ENCODE measurements at regions not wholly inside any gene's neighbourhood (a gene's known extent, or its start where the extent isn't known, plus 50 kb on each side); places are given as distances from the start of the nearest gene placed in this dataset.

GRCh38 chr18:10368456-10369453, 85.7 kb upstream of the APCDD1 start:
- DNase-seq (ENCODE audit: low spot score), result no peak
- no peaks in the 10 kb centered on the region for H3K4me1 Mint-ChIP-seq (ENCODE audit: low read depth)
- H3K27me3 Mint-ChIP-seq (ENCODE audit: low read depth), result peaks cover 5% of the 10 kb centered on the region
- H3K4me3 Mint-ChIP-seq (ENCODE audit: low read depth), result no peak overlapping the region
- H3K36me3 Mint-ChIP-seq (ENCODE audit: low read depth), result no peaks in the 10 kb centered on the region
- intact Hi-C loops (cut with micrococcal nuclease), result no loop called here
- H3K27ac Mint-ChIP-seq, result no peak overlapping the region
- H3K9me3 Mint-ChIP-seq, result no peaks in the 10 kb centered on the region

- no peak for DNase-seq (ENCODE audit: low spot score)
- no peaks in the 10 kb centered on the region for H3K36me3 Mint-ChIP-seq (ENCODE audit: low read depth)
- H3K4me3 Mint-ChIP-seq (ENCODE audit: low read depth), result no peak overlapping the region
- intact Hi-C loops (cut with micrococcal nuclease), result no loop called here
- no peaks in the 10 kb centered on the region for H3K9me3 Mint-ChIP-seq
- H3K27ac Mint-ChIP-seq, result no peak overlapping the region
- peaks cover 5% of the 10 kb centered on the region for H3K27me3 Mint-ChIP-seq (ENCODE audit: low read depth)
- H3K4me1 Mint-ChIP-seq (ENCODE audit: low read depth), result no peaks in the 10 kb centered on the region
Measured at GRCh38 chr18:10370716-10371115, 83.7 kb upstream of the APCDD1 start.

GRCh38 chr18:10371165-10371564, 83.3 kb upstream of the APCDD1 start:
- peaks cover 5% of the 10 kb centered on the region for H3K27me3 Mint-ChIP-seq (ENCODE audit: low read depth)
- no peaks in the 10 kb centered on the region for H3K4me1 Mint-ChIP-seq (ENCODE audit: low read depth)
- H3K9me3 Mint-ChIP-seq, result no peaks in the 10 kb centered on the region
- H3K27ac Mint-ChIP-seq, result no peak overlapping the region
- H3K36me3 Mint-ChIP-seq (ENCODE audit: low read depth), result no peaks in the 10 kb centered on the region
- intact Hi-C loops (cut with micrococcal nuclease), result no loop called here
- no peak overlapping the region for H3K4me3 Mint-ChIP-seq (ENCODE audit: low read depth)
- no peak for DNase-seq (ENCODE audit: low spot score)

- peaks cover 7% of the 10 kb centered on the region for H3K27me3 Mint-ChIP-seq (ENCODE audit: low read depth)
- no peak overlapping the region for H3K27ac Mint-ChIP-seq
- H3K4me3 Mint-ChIP-seq (ENCODE audit: low read depth), result no peak overlapping the region
- H3K9me3 Mint-ChIP-seq, result no peaks in the 10 kb centered on the region
- no peaks in the 10 kb centered on the region for H3K4me1 Mint-ChIP-seq (ENCODE audit: low read depth)
- no peaks in the 10 kb centered on the region for H3K36me3 Mint-ChIP-seq (ENCODE audit: low read depth)
- no peak for DNase-seq (ENCODE audit: low spot score)
- intact Hi-C loops (cut with micrococcal nuclease), result no loop called here
Measured at GRCh38 chr18:10374195-10374594, 80.2 kb upstream of the APCDD1 start.

GRCh38 chr18:10374636-10375293, 79.7 kb upstream of the APCDD1 start:
- Mint-ChIP-seq H3K9me3 (no peaks in the 10 kb centered on the region), H3K27me3 (ENCODE audit: low read depth) (peaks cover 12% of the 10 kb centered on the region), H3K4me1 (ENCODE audit: low read depth) (no peaks in the 10 kb centered on the region), H3K36me3 (ENCODE audit: low read depth) (no peaks in the 10 kb centered on the region), H3K4me3 (ENCODE audit: low read depth) (no peak overlapping the region), H3K27ac (no peak overlapping the region)
- intact Hi-C loops (cut with micrococcal nuclease), result no loop called here
- DNase-seq (ENCODE audit: low spot score), result no peak

- Mint-ChIP-seq H3K36me3 (ENCODE audit: low read depth) (no peaks in the 10 kb centered on the region), H3K27me3 (ENCODE audit: low read depth) (peaks cover 12% of the 10 kb centered on the region), H3K4me1 (ENCODE audit: low read depth) (no peaks in the 10 kb centered on the region), H3K4me3 (ENCODE audit: low read depth) (no peak overlapping the region), H3K9me3 (no peaks in the 10 kb centered on the region), H3K27ac (no peak overlapping the region)
- intact Hi-C loops (cut with micrococcal nuclease), result no loop called here
- no peak for DNase-seq (ENCODE audit: low spot score)
Measured at GRCh38 chr18:10376731-10377130, 77.7 kb upstream of the APCDD1 start.

GRCh38 chr18:10377956-10378355, 76.5 kb upstream of the APCDD1 start:
- Mint-ChIP-seq H3K9me3 (no peaks in the 10 kb centered on the region), H3K27ac (no peak overlapping the region), H3K27me3 (ENCODE audit: low read depth) (peaks cover 12% of the 10 kb centered on the region), H3K4me3 (ENCODE audit: low read depth) (no peak overlapping the region), H3K4me1 (ENCODE audit: low read depth) (no peaks in the 10 kb centered on the region), H3K36me3 (ENCODE audit: low read depth) (no peaks in the 10 kb centered on the region)
- intact Hi-C loops (cut with micrococcal nuclease), result no loop called here
- no peak for DNase-seq (ENCODE audit: low spot score)

- no peaks in the 10 kb centered on the region for H3K4me1 Mint-ChIP-seq (ENCODE audit: low read depth)
- DNase-seq (ENCODE audit: low spot score), result no peak
Measured at GRCh38 chr18:10378688-10379420, 75.6 kb upstream of the APCDD1 start.

GRCh38 chr18:10379522-10379921, 74.9 kb upstream of the APCDD1 start:
- peaks cover 14% of the 10 kb centered on the region for H3K27me3 Mint-ChIP-seq (ENCODE audit: low read depth)
- no peaks in the 10 kb centered on the region for H3K9me3 Mint-ChIP-seq
- intact Hi-C loops (cut with micrococcal nuclease), result no loop called here
- H3K4me1 Mint-ChIP-seq (ENCODE audit: low read depth), result no peaks in the 10 kb centered on the region
- no peak for DNase-seq (ENCODE audit: low spot score)
- no peak overlapping the region for H3K4me3 Mint-ChIP-seq (ENCODE audit: low read depth)
- H3K27ac Mint-ChIP-seq, result no peak overlapping the region
- H3K36me3 Mint-ChIP-seq (ENCODE audit: low read depth), result no peaks in the 10 kb centered on the region

More at GRCh38 chr18:10378688-10379420, 75.6 kb upstream of the APCDD1 start:
- H3K27me3 Mint-ChIP-seq (ENCODE audit: low read depth), result peaks cover 14% of the 10 kb centered on the region
- intact Hi-C loops (cut with micrococcal nuclease), result no loop called here
- H3K4me3 Mint-ChIP-seq (ENCODE audit: low read depth), result no peak overlapping the region
- no peaks in the 10 kb centered on the region for H3K36me3 Mint-ChIP-seq (ENCODE audit: low read depth)
- H3K9me3 Mint-ChIP-seq, result no peaks in the 10 kb centered on the region
- H3K27ac Mint-ChIP-seq, result no peak overlapping the region

- no peaks in the 10 kb centered on the region for H3K36me3 Mint-ChIP-seq (ENCODE audit: low read depth)
- no peak overlapping the region for H3K27ac Mint-ChIP-seq
- H3K4me3 Mint-ChIP-seq (ENCODE audit: low read depth), result no peak overlapping the region
- intact Hi-C loops (cut with micrococcal nuclease), result no loop called here
- peaks cover under 1% of the 10 kb centered on the region for H3K4me1 Mint-ChIP-seq (ENCODE audit: low read depth)
- DNase-seq (ENCODE audit: low spot score), result no peak
- H3K9me3 Mint-ChIP-seq, result no peaks in the 10 kb centered on the region
- peaks cover 16% of the 10 kb centered on the region for H3K27me3 Mint-ChIP-seq (ENCODE audit: low read depth)
Measured at GRCh38 chr18:10381516-10381915, 72.9 kb upstream of the APCDD1 start.

- intact Hi-C loops (cut with micrococcal nuclease), result no loop called here
- DNase-seq (ENCODE audit: low spot score), result no peak
- H3K36me3 Mint-ChIP-seq (ENCODE audit: low read depth), result no peaks in the 10 kb centered on the region
- H3K27ac Mint-ChIP-seq, result no peak overlapping the region
- H3K9me3 Mint-ChIP-seq, result no peaks in the 10 kb centered on the region
- peaks cover 2% of the 10 kb centered on the region for H3K4me1 Mint-ChIP-seq (ENCODE audit: low read depth)
- peaks cover 18% of the 10 kb centered on the region for H3K27me3 Mint-ChIP-seq (ENCODE audit: low read depth)
- no peak overlapping the region for H3K4me3 Mint-ChIP-seq (ENCODE audit: low read depth)
Measured at GRCh38 chr18:10381951-10382350, 72.5 kb upstream of the APCDD1 start.

- Mint-ChIP-seq H3K27me3 (ENCODE audit: low read depth) (peaks cover 15% of the 10 kb centered on the region), H3K4me1 (ENCODE audit: low read depth) (peaks cover 2% of the 10 kb centered on the region), H3K9me3 (no peaks in the 10 kb centered on the region), H3K27ac (no peak overlapping the region), H3K36me3 (ENCODE audit: low read depth) (no peaks in the 10 kb centered on the region), H3K4me3 (ENCODE audit: low read depth) (no peak overlapping the region)
- intact Hi-C loops (cut with micrococcal nuclease), result no loop called here
- DNase-seq (ENCODE audit: low spot score), result no peak
Measured at GRCh38 chr18:10386049-10386448, 68.4 kb upstream of the APCDD1 start.
